ENCODE measurements at regions not wholly inside any gene's neighbourhood (a gene's known extent, or its start where the extent isn't known, plus 50 kb on each side); places are given as distances from the start of the nearest gene placed in this dataset.

GRCh38 chr6:166809721-166810120, 146.6 kb downstream of the RNASET2 start:
- H3K4me1 ChIP-seq, result no peaks in the 10 kb centered on the region
- H3K27me3 ChIP-seq, result no peaks in the 10 kb centered on the region
- 74 to 85% methylated on average over 8 of the region's 8 CpGs for WGBS, 2 donors
- peaks cover 0 to 37% (median 9%) of the 10 kb centered on the region in 4 donors for H3K9me3 ChIP-seq
- H3K4me3 ChIP-seq, result no peak overlapping the region
- TF ChIP-seq EP300 (IDR thresholded peaks at IDR 0.05) (no peak), POLR2A (IDR thresholded peaks at IDR 0.05) (no peak)
- TF ChIP-seq, protein P1, sequence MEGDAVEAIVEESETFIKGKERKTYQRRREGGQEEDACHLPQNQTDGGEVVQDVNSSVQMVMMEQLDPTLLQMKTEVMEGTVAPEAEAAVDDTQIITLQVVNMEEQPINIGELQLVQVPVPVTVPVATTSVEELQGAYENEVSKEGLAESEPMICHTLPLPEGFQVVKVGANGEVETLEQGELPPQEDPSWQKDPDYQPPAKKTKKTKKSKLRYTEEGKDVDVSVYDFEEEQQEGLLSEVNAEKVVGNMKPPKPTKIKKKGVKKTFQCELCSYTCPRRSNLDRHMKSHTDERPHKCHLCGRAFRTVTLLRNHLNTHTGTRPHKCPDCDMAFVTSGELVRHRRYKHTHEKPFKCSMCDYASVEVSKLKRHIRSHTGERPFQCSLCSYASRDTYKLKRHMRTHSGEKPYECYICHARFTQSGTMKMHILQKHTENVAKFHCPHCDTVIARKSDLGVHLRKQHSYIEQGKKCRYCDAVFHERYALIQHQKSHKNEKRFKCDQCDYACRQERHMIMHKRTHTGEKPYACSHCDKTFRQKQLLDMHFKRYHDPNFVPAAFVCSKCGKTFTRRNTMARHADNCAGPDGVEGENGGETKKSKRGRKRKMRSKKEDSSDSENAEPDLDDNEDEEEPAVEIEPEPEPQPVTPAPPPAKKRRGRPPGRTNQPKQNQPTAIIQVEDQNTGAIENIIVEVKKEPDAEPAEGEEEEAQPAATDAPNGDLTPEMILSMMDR (IDR thresholded peaks at IDR 0.05), result no peak
- H3K27ac ChIP-seq, result no peak overlapping the region
- no peak for DNase-seq (ENCODE audit: low spot score in 2 of 2)
- H3K36me3 ChIP-seq, result no peaks in the 10 kb centered on the region

DNA sequence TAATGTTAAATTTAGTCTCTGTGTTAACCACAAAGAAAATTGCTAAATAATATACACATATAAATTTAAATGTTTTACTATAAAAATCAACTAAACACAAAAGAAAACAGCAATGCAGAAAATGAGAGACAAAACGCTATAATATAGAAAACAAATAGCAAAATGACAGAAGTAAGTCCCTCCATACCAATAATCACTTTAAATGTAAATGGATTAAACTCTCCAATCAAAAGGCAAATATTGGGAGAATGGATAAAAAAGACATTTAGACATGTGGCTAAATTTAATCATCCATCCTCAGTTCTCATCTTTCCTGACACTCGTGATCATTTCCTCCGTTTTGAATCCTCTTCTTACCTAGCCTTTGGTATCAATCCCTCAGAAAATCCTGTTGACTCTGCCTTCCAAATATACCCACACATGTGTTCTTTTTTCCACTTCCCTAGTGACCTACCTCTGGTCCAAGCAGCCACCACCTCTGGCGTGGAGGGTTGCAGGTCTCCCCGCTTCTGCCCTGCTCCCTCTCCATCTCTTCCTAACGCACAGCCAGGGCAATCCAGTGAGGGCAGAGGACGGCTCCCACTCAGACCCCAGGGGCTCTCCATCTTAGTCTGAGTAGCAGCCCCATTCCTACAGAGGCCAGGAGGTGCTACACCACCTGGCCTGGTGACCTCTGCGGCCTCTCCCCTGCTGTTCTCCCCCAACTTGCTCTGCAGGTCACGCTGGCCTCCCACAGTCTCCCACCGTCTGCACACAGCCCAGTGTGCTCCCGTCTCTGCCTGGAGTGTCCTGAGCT, 149.2 kb downstream of the RNASET2 start:
- Histone ChIP-seq H3K4me3 (no peak overlapping the region), H3K36me3 (no peaks in the 10 kb centered on the region), H3K27ac (no peak overlapping the region), H3K4me1 (no peaks in the 10 kb centered on the region), H3K27me3 (no peaks in the 10 kb centered on the region), H3K9me3 (peaks cover 0 to 38% (median 9%) of the 10 kb centered on the region in 4 donors)
- WGBS, 2 donors, result 88 to 93% methylated on average over 10 to 11 of the region's 11 CpGs
- TF ChIP-seq EP300 (IDR thresholded peaks at IDR 0.05) (no peak), POLR2A (IDR thresholded peaks at IDR 0.05) (no peak)
- TF ChIP-seq, protein P1 (IDR thresholded peaks at IDR 0.05), result no peak
- DNase-seq (ENCODE audit: low spot score in 2 of 2), result no peak

DNA sequence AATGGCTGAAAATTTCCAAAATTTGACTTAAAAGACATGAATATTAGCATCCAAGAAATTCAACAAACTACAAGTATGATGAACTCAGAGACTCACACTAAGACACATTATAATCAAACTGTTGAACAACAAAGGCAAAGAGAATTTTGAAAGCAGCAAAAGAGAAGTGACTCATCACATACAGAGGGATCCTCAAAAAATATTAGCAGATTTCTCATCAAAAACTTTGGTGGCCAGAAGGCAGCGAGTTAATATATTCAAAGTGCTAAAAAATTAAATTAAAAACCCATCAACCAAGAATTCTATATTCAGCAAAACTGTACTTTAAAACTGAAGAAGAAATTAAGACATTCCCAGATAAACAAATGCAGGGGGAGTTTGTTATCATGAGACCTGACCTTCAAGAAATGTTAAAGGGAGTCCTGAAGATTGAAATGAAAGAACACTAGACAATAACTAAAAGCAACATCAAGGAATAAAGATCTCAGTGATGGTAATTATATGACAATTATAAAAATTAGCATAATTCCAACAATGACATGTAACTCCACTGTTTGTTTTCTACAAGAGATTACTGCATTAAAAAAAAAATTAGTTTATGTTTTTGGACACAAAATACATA, 150.0 kb downstream of the RNASET2 start:
- DNase-seq (ENCODE audit: low spot score in 2 of 2), result no peak
- Histone ChIP-seq H3K9me3 (peaks cover 0 to 38% (median 9%) of the 10 kb centered on the region in 4 donors), H3K27ac (no peak overlapping the region), H3K4me1 (no peaks in the 10 kb centered on the region), H3K4me3 (no peak overlapping the region), H3K36me3 (no peaks in the 10 kb centered on the region), H3K27me3 (no peaks in the 10 kb centered on the region)
- WGBS, 2 donors, result 85 to 98% methylated on average over 1 of the region's 1 CpG
- no peak for TF ChIP-seq POLR2A (IDR thresholded peaks at IDR 0.05)
- TF ChIP-seq EP300 (IDR thresholded peaks at IDR 0.05), result no peak
- TF ChIP-seq, protein P1 (IDR thresholded peaks at IDR 0.05), result no peak

DNA sequence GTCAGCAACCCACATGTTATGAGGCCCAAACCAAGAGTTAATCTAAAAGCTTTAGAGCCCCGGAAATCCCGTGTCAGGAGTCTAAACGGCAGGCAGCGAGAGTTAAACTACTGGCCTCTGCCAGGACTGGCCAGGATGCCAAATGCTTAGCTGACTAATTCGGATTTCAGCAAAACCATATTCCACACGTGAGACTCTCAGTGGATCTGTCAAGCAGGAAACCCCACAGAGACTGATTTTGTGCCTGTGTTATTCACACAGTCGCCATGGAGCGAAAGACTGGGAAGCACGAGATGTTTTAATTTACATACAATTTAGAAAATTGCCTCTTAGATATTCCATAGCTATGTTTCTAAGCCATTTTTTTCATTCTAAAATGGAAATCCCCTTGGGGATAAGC, 152.9 kb downstream of the RNASET2 start:
- H3K9me3 ChIP-seq, result peaks cover 0 to 38% (median 8%) of the 10 kb centered on the region in 4 donors
- no peak overlapping the region for H3K27ac ChIP-seq
- TF ChIP-seq, protein P1 (IDR thresholded peaks at IDR 0.05), result no peak
- TF ChIP-seq EP300 (IDR thresholded peaks at IDR 0.05) (no peak), POLR2A (IDR thresholded peaks at IDR 0.05) (no peak)
- WGBS, 2 donors, result 56 to 65% methylated on average over 9 of the region's 9 CpGs
- no peaks in the 10 kb centered on the region for H3K4me1 ChIP-seq
- H3K27me3 ChIP-seq, result no peaks in the 10 kb centered on the region
- DNase-seq (ENCODE audit: low spot score in 2 of 2), result no peak
- no peak overlapping the region for H3K4me3 ChIP-seq
- H3K36me3 ChIP-seq, result no peaks in the 10 kb centered on the region

GRCh38 chr6:166802401-166802800, 153.9 kb downstream of the RNASET2 start:
- 57 to 61% methylated on average over 7 of the region's 7 CpGs for WGBS, 2 donors
- H3K4me3 ChIP-seq, result no peak overlapping the region
- H3K9me3 ChIP-seq, result peaks cover 0 to 28% (median 8%) of the 10 kb centered on the region in 4 donors
- H3K4me1 ChIP-seq, result no peaks in the 10 kb centered on the region
- no peaks in the 10 kb centered on the region for H3K27me3 ChIP-seq
- H3K36me3 ChIP-seq, result no peaks in the 10 kb centered on the region
- DNase-seq (ENCODE audit: low spot score in 2 of 2), result no peak
- TF ChIP-seq EP300 (IDR thresholded peaks at IDR 0.05) (no peak), POLR2A (IDR thresholded peaks at IDR 0.05) (no peak)
- TF ChIP-seq, protein P1 (IDR thresholded peaks at IDR 0.05), result no peak
- no peak overlapping the region for H3K27ac ChIP-seq

Data from tibial nerve (tissue), 4 donors.